Activated naive CD4-positive, alpha-beta T cell treated with anti-CD3 and anti-CD28 coated beads, Interleukin-2, amount 10 ng/mL, durations not matched to agents 7 days and 5 days (primary cell): ENCODE measurements at regions not wholly inside any gene's neighbourhood (a gene's known extent, or its start where the extent isn't known, plus 50 kb on each side); places are given as distances from the start of the nearest gene placed in this dataset.

ENCODE experiments used
- CTCF ChIA-PET: fragments of 350-600 bp; sonication (Branson Sonifier 250); formaldehyde crosslinking; loops from one replicate; lab custom pipeline; 2021; ENCODE audit warnings: antibody characterized with exemption; lab: Charles Lee
- DNase-seq: peaks from one replicate; pipeline ENCODE4 v3.0.0-alpha.2; 2020
- H3K27ac Mint-ChIP-seq: one replicate; pipeline ENCODE4 v1.8.0; 2021; ENCODE audit warnings: mild to moderate bottlenecking, moderate library complexity, mixed read lengths
- H3K27me3 Mint-ChIP-seq: one replicate; pipeline ENCODE4 v1.8.0; 2021; ENCODE audit warnings: mild to moderate bottlenecking, mixed read lengths
- H3K36me3 Mint-ChIP-seq: one replicate; pipeline ENCODE4 v1.8.0; 2021; ENCODE audit warnings: mixed read lengths
- H3K4me1 Mint-ChIP-seq: one replicate; pipeline ENCODE4 v1.8.0; 2021; ENCODE audit warnings: mixed read lengths
- H3K4me3 Mint-ChIP-seq: one replicate; pipeline ENCODE4 v1.8.0; 2021; ENCODE audit warnings: mild to moderate bottlenecking, moderate library complexity, mixed read lengths
- H3K9me3 Mint-ChIP-seq: one replicate; pipeline ENCODE4 v1.8.0; 2021; ENCODE audit warnings: mixed read lengths

DNA sequence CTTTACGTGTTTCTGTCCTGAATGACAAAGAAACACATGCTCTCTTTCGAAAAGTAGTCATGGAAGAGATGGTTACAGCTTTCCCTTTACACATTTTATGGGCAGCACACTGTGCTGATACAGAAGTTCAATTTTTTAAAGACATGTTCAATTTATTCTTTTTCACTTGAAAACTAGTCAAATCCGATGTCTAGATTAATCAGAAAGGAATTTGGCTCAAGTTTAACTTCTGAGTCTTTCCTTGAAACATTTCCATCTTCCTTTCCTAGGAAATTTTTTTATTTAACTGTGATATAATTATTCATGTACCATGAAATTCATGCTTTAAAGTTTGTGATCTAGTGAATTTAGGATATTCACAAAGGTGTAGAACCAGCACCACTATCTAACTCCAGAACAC is 360.1 kb downstream of the TNS3 start:
- no peak for DNase-seq
- no peak overlapping the region for H3K4me3 Mint-ChIP-seq
- H3K27ac Mint-ChIP-seq: no peak overlapping the region
- H3K4me1 Mint-ChIP-seq: peaks cover 15% of the 10 kb centered on the region
- H3K9me3 Mint-ChIP-seq: no peaks in the 10 kb centered on the region
- H3K27me3 Mint-ChIP-seq: no peaks in the 10 kb centered on the region
- CTCF ChIA-PET: no interaction called here
- no peaks in the 10 kb centered on the region for H3K36me3 Mint-ChIP-seq

- CTCF ChIA-PET: interaction anchor here (1.3 kb wide), 2 partner anchors 9 to 48 kb away, joined by 3 to 4 read pairs; no protein-coding TSS in a partner anchor
- no peak overlapping the region for H3K4me3 Mint-ChIP-seq
- no peak overlapping the region for H3K27ac Mint-ChIP-seq
- no peaks in the 10 kb centered on the region for H3K36me3 Mint-ChIP-seq
- H3K4me1 Mint-ChIP-seq: peaks cover 15% of the 10 kb centered on the region
- no peaks in the 10 kb centered on the region for H3K9me3 Mint-ChIP-seq
- no peaks in the 10 kb centered on the region for H3K27me3 Mint-ChIP-seq
- DNase-seq: no peak
Observed at GRCh38 chr7:47218378-47219176, 363.3 kb downstream of the TNS3 start.

DNA sequence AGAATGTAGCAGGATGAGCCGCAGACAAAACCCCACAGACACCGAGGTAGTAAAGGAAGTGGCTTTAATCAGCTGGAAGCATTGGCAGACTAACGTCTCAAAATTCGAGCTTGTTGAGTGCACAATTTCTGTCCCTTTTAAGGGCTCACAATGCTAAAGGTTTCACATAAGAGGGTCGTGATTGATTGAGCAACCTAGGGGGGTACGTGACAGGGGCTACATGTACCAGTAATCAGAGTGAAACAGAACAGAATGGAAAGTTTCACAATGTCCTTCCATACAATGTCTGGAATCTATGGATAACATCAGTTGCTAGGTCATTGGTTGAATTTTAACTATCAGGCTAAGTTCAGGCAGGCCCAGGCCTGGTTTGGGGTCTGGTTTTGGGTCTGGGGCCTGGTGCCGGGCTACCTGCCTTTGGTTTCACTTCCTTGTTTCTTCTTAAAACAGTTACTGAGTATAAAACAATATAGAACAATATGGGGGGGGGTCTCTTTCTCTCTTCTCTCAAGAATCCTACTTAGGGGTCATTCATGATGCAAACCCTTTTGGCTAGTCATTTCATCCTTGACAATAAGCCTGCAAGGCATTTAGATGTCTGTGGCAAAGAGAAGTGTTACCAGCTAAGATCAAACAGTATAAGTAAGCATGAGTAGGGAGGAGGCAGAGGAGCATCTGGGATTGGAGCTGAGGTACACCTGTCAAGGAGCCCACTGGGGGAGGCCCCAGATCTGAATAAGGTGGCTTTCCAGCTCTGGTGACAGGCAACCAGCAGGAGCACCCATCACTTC is 364.1 kb downstream of the TNS3 start:
- CTCF ChIA-PET: interaction anchor here (1.3 kb wide), 2 partner anchors 10 to 49 kb away, joined by 3 to 4 read pairs; no protein-coding TSS in a partner anchor
- peaks cover 15% of the 10 kb centered on the region for H3K4me1 Mint-ChIP-seq
- no peaks in the 10 kb centered on the region for H3K9me3 Mint-ChIP-seq
- no peak overlapping the region for H3K27ac Mint-ChIP-seq
- H3K36me3 Mint-ChIP-seq: no peaks in the 10 kb centered on the region
- H3K27me3 Mint-ChIP-seq: no peaks in the 10 kb centered on the region
- no peak for DNase-seq
- H3K4me3 Mint-ChIP-seq: no peak overlapping the region

DNA sequence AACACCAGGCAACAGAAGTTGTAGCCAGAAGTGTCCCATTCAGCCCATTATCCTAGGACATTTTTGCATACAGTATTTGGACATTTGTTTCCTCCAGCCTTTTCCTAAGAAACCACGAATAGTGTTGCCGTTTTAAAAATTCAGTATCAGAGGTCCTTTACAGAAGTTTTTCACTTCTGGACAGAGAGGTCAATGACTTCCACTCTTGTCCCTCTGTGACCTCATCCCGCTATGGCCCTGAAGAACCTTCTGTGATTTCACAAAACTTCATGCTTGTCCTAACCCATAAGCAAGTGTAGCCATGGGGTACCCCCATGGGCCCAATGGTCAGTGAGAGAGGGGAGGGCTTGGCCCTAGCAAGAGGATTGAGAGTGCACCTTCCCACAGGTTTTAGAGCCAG is 364.8 kb downstream of the TNS3 start:
- CTCF ChIA-PET: no interaction called here
- Mint-ChIP-seq H3K27ac (no peak overlapping the region), H3K4me3 (no peak overlapping the region), H3K27me3 (peaks cover 3% of the 10 kb centered on the region), H3K9me3 (no peaks in the 10 kb centered on the region), H3K4me1 (peaks cover 15% of the 10 kb centered on the region), H3K36me3 (no peaks in the 10 kb centered on the region)
- DNase-seq: no peak

DNA sequence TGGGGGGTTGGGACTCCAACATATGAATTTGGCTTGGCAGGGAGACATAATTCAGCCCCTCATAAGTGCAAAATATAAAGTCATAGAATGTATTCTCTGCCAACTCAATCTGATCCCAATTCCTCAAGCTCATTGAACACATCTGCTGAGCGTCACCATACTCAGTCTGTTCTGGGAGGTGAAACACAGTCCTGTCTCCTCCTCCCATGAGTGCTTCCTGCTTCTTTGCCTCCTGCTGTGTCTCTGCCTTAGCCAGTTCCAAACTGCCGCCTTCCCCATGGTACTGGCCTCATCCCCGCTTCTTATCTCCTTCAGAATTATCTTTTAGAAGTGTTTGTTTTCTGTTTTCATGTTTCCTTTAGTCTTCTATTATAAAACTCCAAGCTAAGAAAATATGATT is 365.5 kb downstream of the TNS3 start:
- peaks cover 3% of the 10 kb centered on the region for H3K27me3 Mint-ChIP-seq
- CTCF ChIA-PET: no interaction called here

DNA sequence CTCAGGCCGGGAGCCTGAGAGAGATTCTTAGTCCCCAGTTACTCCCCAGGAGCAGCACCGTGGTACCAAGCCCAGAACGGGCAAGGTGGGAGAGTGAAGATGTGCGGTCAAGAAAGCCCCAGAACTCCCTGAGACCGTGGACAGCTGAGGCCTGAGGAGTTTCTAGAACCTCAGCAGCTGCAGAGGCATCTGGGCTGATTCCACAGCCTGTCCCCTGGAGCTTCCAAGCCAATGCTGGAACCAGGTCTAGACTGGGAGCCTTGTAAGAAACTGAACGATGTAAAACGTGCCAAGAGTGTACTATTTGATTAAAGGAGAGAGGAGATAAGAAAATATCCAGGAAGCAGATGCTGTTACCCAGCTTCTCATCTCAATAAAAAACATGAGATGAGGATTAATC is 366.3 kb downstream of the TNS3 start:
- H3K27ac Mint-ChIP-seq: no peak overlapping the region

More for the DNA sequence above, 365.5 kb downstream of the TNS3 start:
- Mint-ChIP-seq H3K27ac (no peak overlapping the region), H3K36me3 (no peaks in the 10 kb centered on the region), H3K4me1 (peaks cover 15% of the 10 kb centered on the region), H3K4me3 (no peak overlapping the region), H3K9me3 (no peaks in the 10 kb centered on the region)
- DNase-seq: no peak

DNA sequence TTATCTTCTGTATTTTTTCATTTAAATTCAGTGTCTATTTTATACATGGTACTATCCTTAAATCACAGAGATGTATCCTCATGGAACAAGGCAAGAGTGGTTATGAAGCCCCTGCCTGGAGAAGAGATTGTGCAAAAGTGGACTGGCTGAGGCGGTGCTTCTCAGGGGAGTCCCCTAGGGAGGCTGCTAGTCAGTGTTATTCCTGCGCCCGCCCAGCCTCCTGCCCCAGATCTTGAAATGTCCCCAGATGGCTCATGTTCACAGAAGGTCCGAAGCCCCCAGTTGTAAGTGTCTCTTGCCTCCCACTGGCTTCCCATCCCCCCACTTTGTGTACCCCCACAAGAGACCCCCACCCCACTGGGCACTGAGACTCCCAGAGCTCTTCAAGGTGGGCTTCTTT is 366.9 kb downstream of the TNS3 start:
- no peak overlapping the region for H3K4me3 Mint-ChIP-seq
- DNase-seq: no peak
- H3K27me3 Mint-ChIP-seq: peaks cover 7% of the 10 kb centered on the region
- CTCF ChIA-PET: no interaction called here
- no peaks in the 10 kb centered on the region for H3K9me3 Mint-ChIP-seq
- H3K36me3 Mint-ChIP-seq: no peaks in the 10 kb centered on the region
- H3K4me1 Mint-ChIP-seq: peaks cover 15% of the 10 kb centered on the region
- no peak overlapping the region for H3K27ac Mint-ChIP-seq

More for the DNA sequence above, 366.3 kb downstream of the TNS3 start:
- no peak for DNase-seq
- Mint-ChIP-seq H3K36me3 (no peaks in the 10 kb centered on the region), H3K4me1 (peaks cover 15% of the 10 kb centered on the region), H3K4me3 (no peak overlapping the region), H3K9me3 (no peaks in the 10 kb centered on the region), H3K27me3 (peaks cover 6% of the 10 kb centered on the region)
- CTCF ChIA-PET: no interaction called here

DNA sequence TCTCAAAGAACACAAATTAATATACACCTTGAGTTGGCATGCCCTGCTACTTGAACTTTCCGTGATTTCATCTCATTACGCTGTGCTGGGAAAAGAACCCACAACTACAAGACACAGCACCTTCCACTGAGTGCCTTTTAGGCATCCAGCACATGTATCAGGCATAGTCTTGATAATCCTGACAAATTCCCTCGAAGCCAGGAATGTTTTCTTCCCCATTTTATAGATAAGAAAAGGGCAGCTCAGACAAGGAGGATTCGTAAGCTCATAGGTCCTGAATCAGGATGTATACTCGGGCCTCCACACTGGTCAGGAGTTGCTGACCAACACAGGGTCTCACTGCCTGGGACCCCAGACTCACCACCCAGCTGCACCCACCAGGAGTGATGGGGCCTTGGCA is 368.6 kb downstream of the TNS3 start:
- Mint-ChIP-seq H3K36me3 (no peaks in the 10 kb centered on the region), H3K27ac (no peak overlapping the region), H3K27me3 (peaks cover 7% of the 10 kb centered on the region), H3K9me3 (no peaks in the 10 kb centered on the region), H3K4me1 (peaks cover 10% of the 10 kb centered on the region), H3K4me3 (no peak overlapping the region)
- CTCF ChIA-PET: no interaction called here
- DNase-seq: no peak

- DNase-seq: no peak
- no peak overlapping the region for H3K27ac Mint-ChIP-seq
- peaks cover 7% of the 10 kb centered on the region for H3K27me3 Mint-ChIP-seq
- H3K4me1 Mint-ChIP-seq: no peaks in the 10 kb centered on the region
- no peaks in the 10 kb centered on the region for H3K36me3 Mint-ChIP-seq
- CTCF ChIA-PET: no interaction called here
- H3K4me3 Mint-ChIP-seq: no peak overlapping the region
- no peaks in the 10 kb centered on the region for H3K9me3 Mint-ChIP-seq
Observed at GRCh38 chr7:47211519-47211973, 370.4 kb downstream of the TNS3 start.

DNA sequence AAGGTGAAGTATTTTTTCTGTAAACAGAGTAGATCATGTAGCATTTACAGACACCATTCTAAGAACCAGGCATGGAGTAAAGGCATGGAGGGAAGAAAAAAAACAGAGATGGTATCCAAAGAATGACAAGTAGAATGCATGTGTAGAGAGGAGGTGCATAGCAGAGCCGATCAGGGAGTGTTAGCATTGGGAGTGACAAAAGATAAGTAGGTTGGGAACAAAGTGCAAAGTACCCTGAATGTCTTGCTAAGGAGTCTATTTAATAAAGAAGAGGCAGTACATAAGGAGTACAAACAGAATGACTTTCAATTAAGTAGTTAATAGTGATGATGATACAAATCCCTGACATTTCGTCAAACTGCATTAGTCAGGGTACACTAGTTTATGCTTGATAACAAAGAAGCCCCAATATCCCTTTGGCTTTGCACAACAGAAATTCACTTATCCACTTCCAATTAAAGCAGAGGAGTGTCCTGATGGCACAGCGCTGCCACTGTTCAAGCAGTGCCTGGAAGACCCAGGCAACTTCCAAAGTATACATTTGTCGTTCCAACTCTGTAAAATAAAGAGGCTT is 371.5 kb downstream of the TNS3 start:
- H3K36me3 Mint-ChIP-seq: no peaks in the 10 kb centered on the region
- peaks cover 7% of the 10 kb centered on the region for H3K27me3 Mint-ChIP-seq
- H3K27ac Mint-ChIP-seq: no peak overlapping the region
- H3K4me3 Mint-ChIP-seq: no peak overlapping the region
- no peaks in the 10 kb centered on the region for H3K9me3 Mint-ChIP-seq
- H3K4me1 Mint-ChIP-seq: no peaks in the 10 kb centered on the region
- DNase-seq: no peak
- CTCF ChIA-PET: interaction anchor here (0.6 kb wide), 1 partner anchor 368 kb away, joined by 4 read pairs; no protein-coding TSS in a partner anchor

DNA sequence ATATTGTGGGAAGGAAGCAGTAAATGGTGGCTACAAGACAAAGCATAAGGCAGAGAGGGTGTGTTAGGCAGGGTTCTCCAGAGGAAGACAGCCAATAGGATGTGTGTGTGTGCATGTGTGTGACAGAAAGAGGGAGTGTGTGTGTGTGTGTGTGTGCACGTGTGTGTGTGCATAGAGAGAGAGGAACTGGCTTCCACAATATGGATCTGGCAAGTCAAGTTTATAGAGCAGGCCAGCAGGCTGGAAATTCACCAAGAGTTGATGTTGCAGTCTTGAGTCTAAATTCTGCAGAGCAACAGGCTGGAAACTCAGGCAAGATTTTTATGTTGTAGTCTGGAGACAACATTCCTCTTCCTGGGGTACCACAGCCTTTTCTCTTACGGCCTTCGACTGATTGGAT is 374.0 kb downstream of the TNS3 start:
- CTCF ChIA-PET: no interaction called here
- DNase-seq: no peak
- H3K4me3 Mint-ChIP-seq: no peak overlapping the region
- H3K4me1 Mint-ChIP-seq: no peaks in the 10 kb centered on the region
- H3K27me3 Mint-ChIP-seq: peaks cover 7% of the 10 kb centered on the region
- no peaks in the 10 kb centered on the region for H3K9me3 Mint-ChIP-seq
- H3K36me3 Mint-ChIP-seq: no peaks in the 10 kb centered on the region
- no peak overlapping the region for H3K27ac Mint-ChIP-seq

GRCh38 chr7:47204709-47205108 is 377.2 kb downstream of the TNS3 start:
- CTCF ChIA-PET: no interaction called here
- no peaks in the 10 kb centered on the region for H3K4me1 Mint-ChIP-seq

DNA sequence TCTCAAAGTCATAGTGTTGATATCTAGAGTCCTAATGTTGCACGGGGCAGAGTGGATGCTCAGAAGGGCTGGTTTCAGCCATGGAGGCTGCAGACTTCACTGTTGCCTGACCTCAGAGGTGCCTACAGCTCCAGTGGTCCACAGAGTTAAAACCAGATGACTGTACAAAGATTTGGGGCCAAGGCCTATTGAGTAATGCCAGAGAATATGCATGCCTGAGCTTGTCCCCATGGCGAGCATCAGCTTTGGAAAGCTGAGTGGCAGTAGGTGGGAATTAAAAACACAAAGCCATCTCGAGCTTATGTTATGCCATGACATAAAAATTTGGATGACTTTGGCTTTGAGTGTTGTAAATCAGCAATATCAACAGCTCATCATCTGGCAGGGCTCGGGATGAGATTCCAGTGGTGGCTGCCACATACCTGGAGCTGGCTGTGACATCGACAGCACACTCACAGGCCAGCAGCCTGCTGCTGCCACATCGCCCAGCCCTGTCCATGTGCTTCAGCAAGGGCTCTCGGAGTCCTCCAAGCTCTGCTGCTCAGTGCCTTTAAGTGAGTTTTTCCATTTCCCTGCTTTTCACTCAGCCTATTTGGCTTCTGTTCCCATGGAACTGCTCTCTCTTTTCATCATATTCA is 379.6 kb downstream of the TNS3 start:
- no peaks in the 10 kb centered on the region for H3K9me3 Mint-ChIP-seq
- CTCF ChIA-PET: no interaction called here

More at GRCh38 chr7:47204709-47205108, 377.2 kb downstream of the TNS3 start:
- H3K9me3 Mint-ChIP-seq: no peaks in the 10 kb centered on the region
- no peak overlapping the region for H3K27ac Mint-ChIP-seq
- no peak for DNase-seq
- H3K4me3 Mint-ChIP-seq: no peak overlapping the region
- no peaks in the 10 kb centered on the region for H3K36me3 Mint-ChIP-seq
- H3K27me3 Mint-ChIP-seq: no peaks in the 10 kb centered on the region

DNA sequence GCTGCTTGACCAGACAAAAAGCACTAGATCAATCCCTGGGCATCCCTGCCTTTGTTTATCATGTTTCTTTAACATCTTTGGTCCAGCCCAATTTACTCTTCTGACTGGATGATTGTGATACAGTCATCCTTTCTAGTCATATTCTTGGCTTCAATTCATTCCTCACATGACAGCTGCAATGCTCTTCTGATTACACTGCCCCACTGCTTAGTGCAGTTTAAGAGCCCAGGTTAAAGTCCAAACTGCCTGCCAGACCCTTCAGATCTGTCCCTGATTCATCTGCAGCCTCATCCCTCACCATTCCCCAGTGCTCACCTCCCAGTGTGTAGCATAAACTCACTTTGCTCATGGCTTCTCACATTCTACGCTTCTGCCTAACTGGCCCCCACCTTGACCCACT is 383.8 kb downstream of the TNS3 start:
- Mint-ChIP-seq H3K36me3 (no peaks in the 10 kb centered on the region), H3K27me3 (no peaks in the 10 kb centered on the region), H3K4me1 (no peaks in the 10 kb centered on the region), H3K4me3 (no peak overlapping the region), H3K9me3 (no peaks in the 10 kb centered on the region), H3K27ac (no peak overlapping the region)
- CTCF ChIA-PET: no interaction called here
- no peak for DNase-seq

More for the DNA sequence above, 379.6 kb downstream of the TNS3 start:
- H3K4me3 Mint-ChIP-seq: no peak overlapping the region
- no peak for DNase-seq
- H3K4me1 Mint-ChIP-seq: no peaks in the 10 kb centered on the region
- H3K36me3 Mint-ChIP-seq: no peaks in the 10 kb centered on the region
- no peaks in the 10 kb centered on the region for H3K27me3 Mint-ChIP-seq
- no peak overlapping the region for H3K27ac Mint-ChIP-seq
